ENCODE measurements at regions not wholly inside any gene's neighbourhood (a gene's known extent, or its start where the extent isn't known, plus 50 kb on each side); places are given as distances from the start of the nearest gene placed in this dataset.

- TF ChIP-seq CTCF (IDR thresholded peaks at IDR 0.05; ENCODE audit: low read length) (no peak), EZH2phosphoT487 (IDR thresholded peaks at IDR 0.05; ENCODE audit: low read length) (no peak), EZH2 (optimal IDR thresholded peaks at IDR 0.05; ENCODE audit: low read depth, low read length) (no peak)
Observed at GRCh38 chr6:112409311-112409710, 62.2 kb downstream of the RFPL4B start.

All from MM.1S (cell line).